GM12873 (cell line): ENCODE measurements at regions not wholly inside any gene's neighbourhood (a gene's known extent, or its start where the extent isn't known, plus 50 kb on each side); places are given as distances from the start of the nearest gene placed in this dataset.

Experiments used
- CTCF ChIP-seq: IDR thresholded peaks from 2 replicates; pipeline ENCODE4 v1.5.1; 2012; ENCODE audit warnings: low read depth, mild to moderate bottlenecking, moderate library complexity, low read length, control low read depth; ENCODE audit not compliant: insufficient read depth; ENCODE audit errors: missing control alignments

DNA sequence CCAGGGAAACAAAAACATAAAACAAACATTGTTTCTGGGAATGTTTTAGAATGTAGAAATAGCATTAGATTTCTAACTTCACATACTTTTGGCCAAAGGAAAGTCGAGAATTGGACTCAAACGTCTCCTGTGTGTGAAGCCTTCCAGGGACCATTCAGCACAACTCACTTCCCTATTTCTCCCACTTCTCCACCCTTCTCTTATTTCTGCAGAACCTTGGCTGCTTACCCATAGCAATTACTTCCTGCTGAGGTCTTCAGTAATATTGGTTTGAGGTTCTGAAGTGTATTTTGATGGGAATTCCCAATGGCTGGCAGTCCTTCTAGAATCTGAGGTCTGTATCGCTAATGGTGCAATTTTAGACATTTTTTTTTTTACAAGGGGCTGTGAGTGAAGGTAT, 158.3 kb upstream of the SNX19 start:
- no peak for TF ChIP-seq CTCF

DNA sequence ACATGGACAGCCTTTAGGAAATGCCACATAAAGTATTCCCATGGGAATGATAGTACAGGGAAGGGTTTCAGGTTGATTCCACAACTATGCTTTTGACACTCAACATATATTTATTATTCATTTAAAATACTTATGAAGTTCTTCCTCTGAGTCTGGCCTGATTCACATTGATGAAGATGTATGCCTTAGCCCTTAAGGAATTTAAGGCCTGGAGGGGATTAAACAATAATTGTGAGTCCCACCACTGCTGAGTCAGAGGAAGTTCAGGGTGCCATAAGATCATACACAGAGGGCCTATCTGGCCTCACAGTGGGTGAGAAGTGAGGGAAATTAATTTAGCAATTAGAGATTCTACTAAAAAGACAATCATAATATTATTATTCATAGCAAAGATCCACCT, 161.1 kb upstream of the SNX19 start:
- TF ChIP-seq CTCF = no peak

DNA sequence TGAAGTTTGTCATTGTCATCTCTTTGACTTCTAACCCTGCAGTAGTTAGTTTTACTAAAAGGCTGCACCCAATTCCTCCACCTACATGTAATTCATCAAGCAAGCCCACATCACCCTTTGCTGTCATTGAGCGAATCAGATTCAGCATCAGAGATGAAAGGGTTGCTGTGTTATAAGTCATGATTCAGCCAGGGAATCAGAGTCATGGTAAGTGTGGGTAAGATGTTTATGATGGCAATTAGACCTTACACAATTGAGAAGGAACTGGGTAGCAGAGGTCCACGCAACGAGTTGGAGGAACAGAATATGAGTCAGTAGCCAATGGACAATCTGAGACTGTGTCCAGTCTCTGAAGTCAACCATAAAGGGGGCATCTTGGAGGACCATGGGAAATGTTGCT, 162.8 kb upstream of the SNX19 start:
- TF ChIP-seq CTCF = no peak

DNA sequence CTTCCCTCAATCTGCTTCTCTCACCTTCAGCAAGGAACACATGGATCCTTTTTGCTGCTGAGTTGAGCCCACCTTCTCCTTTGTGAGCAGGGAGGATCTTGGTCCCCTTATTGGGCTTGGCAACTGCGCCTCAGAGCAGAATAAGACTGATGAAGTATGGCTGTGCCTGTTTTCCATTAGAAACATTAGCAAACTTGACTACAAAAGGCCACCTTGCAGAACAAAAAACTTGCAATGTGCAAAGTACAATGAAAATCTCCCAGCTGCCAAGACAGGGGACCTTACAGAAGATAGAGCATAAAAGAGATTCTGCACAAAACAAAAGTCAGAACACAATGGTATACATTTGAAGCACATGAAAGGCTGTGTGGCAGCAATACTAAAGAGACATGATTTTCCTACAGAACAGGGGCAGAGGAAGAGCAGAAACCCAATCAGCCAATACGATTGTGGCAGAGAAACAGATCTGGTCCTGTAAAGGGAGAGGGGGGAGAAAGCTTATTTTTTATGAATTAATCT, 173.5 kb upstream of the SNX19 start:
- TF ChIP-seq CTCF = no peak

DNA sequence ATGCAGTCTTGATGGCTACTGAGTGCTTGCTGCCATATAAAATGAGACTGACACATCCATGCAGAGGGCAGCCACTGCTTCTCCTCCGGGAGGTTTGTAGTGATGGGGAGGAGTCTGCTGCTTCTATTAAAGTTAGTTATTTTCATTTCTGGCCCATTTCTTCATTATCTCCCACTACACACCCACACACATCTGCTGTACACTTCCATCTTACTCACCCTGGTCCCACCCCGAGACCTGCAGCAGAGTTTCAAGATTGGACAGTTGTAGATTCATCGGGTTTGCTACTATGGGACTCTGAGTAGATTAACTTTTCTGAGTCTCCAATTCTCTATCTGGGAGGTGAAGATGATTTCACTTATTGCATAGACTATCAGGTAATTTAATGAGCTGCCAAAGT, 176.2 kb upstream of the SNX19 start:
- TF ChIP-seq CTCF = no peak

DNA sequence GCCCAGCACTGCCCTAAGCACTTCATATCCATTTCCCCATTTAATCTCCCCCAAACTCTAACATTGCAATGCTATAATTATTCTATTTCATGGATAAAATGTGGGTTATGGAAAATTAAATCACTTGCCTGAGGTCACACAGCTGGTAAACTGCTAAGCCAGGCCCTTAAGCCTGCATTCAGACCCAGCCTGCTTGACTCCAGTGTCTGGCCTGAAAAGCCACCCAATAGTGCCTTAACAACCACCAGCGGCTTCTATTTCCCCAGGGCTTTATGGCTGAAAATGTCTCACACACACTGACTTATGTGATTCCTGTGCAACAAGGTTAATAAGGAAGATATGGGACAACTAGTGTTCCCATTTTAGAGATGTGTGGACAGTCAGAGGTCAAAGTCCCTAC, 178.5 kb upstream of the SNX19 start:
- no peak for TF ChIP-seq CTCF

GRCh38 chr11:131095511-131096185, 179.4 kb upstream of the SNX19 start:
- no peak for TF ChIP-seq CTCF

DNA sequence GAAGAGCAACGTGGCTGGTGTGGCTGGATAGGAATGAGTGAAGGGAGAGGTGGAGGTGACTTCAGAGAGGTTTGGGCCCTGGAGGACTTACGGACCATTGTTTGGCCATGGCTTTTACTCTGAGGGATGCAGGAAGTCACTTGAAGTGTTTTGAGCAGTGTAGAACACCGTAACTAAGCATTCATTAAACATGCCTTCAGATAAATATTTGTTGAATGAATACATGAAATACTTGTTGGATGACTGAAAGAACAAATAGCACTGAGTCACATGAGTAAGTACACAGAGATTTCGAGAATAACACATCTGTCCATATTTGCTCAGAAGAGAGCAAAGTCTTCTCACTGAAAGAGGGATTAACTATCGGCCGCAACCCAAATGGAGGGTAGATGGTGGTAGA, 182.7 kb upstream of the SNX19 start:
- no peak for TF ChIP-seq CTCF
